Fibroblast of peridontal ligament (primary cell): ENCODE measurements at regions not wholly inside any gene's neighbourhood (a gene's known extent, or its start where the extent isn't known, plus 50 kb on each side); places are given as distances from the start of the nearest gene placed in this dataset.

Source experiments
- DNase-seq: peaks from one replicate; pipeline ENCODE4 v3.0.0-alpha.2; 2010; ENCODE audit errors: extremely low read depth

DNA sequence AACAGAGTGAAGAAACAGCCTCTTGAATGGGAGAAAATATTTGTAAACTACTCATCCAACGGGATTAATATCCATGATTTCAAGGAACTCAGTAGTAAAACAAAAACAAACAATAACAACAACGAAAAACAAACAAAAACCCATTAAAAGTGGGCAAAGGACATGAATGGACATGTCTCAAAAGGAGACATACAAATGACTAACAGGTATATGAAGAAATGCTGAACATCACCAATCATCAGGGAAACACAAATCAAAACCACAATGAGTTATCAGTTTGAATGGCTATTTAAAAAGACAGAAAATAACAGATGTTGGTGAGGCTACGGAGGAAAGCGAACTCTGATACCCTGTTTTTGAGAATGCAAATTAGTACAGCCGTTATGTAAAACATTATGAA lies 224.8 kb upstream of the NRXN1 start:
- DNase-seq, result no peak

DNA sequence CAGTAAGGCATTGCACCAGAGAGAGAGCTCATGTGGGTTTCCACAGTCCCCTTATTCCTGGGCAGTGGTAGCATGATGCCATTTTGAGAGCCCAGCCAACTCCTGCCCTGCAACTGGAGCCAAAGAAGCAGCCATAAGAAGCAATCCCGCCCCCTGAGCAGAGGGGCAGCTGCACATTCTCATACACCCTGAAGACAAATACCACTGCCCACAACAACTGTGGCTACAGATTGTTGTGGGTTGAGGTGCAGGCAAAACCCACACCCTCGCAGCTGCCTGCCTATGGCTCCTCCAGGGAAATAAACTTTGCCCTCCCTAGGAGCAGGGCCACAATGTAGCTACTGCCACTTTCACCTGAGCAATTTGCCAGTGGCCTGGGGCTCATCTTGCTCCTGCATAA lies 219.4 kb upstream of the NRXN1 start:
- no peak for DNase-seq

DNA sequence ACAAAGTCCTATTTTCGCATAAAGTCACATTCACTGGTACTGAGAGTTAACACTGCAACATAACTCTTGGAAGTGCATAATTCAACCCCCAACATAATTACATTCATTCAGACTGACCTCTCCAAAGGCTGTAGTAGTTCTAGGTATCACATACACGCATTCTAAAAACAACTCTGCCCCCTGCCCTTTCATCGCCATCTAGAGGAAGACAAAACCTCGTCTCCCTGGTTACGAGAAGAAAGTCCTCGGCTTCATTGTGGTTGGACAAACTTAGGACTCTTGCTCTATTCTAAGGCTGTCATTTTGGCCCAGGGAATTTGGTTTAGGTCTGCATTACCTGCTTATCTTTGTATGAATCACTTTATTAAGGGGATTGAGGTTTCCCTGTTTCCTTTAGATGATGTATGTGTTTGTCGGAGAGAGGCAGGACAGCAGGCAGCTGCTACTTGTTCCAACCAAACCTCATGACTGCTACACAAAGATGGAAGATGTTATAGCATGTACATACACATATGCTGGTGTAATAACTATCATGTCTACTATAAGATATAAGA lies 215.4 kb upstream of the NRXN1 start:
- no peak for DNase-seq

DNA sequence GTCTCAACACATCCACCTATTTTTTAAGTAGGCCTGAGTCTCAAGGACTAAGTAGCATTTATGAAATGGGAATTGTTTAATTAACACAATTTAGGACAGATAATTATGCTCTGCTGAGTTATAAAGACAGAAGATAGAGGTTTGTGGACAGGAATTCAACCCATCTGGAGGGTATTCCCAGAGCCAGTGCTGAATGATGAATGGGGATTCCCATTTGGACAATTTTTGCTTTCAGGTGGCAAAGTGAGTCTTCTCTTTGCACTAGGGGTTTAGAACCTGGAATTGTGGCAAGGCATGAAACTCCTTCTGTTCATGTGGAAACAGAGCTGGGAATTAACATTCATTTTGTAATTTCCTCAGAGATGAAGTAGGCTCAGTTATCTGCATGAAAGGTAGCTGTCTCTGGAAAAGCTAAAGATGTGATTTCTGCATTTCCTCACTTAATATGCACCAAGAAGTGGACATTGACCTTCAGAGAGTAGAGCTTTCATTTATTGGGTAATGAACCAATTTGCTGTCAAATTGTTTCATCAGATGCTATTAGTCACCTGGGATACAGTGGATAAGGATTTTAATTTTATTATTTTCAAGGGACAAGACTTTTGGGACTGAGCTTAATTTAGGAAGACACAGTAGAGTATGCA lies 212.1 kb upstream of the NRXN1 start:
- no peak for DNase-seq

DNA sequence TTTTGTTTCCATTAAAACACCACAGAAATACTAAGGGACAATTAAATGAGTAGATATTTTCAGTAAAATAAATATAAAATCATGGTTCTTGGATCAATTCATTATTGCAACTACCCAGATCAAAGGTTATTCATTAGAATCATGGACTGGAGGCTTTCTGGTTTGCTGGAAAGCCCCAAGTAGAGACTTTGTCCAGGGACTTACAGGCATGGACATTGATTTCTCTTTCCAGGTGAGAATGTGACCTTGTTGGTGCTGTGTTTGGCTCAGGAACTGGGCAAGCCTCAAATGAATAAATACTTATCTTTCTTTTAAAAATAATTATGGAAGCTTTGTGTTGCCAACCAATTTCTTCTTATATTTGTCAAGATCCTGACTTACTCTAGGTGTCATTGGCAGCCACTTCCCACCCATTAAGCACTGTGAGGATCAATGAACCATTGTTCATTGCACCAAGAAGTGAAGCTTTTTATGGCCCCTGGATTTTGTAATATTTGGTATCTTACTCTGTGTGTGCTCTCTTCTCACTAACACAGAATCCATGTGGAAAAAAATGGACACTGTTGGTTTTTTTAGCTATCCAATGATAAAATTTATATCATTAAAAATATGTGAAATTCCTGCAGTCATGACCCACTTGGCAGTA lies 205.8 kb upstream of the NRXN1 start:
- no peak for DNase-seq

- no peak for DNase-seq
These were observed 200.1 kb upstream of the NRXN1 start for GRCh38 chr2:51232027-51232426.

- DNase-seq, result peak; percentile 38
These were observed 199.1 kb upstream of the NRXN1 start for GRCh38 chr2:51231071-51231470.

- DNase-seq, result no peak
These were observed 193.4 kb upstream of the NRXN1 start for GRCh38 chr2:51225377-51225776.

DNA sequence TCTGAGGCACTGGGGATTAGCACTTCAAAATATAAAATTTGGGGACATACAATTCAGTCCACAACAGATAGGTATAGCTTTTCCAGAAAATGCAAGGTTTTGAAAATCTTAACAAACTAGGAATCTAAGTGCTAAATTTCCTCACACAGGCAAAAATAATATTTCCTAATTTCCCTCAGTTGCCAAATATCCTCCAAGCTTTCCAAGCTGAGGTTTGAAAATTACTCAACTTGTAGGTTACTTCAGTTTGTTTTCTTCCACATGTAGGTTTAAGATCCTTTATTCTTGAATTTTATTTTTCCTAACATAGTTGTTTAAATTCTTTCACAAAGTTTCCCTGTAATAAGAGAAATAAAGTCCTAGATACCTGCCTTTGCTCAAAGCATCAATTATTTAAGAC lies 192.9 kb upstream of the NRXN1 start:
- DNase-seq, result peak; percentile 19

DNA sequence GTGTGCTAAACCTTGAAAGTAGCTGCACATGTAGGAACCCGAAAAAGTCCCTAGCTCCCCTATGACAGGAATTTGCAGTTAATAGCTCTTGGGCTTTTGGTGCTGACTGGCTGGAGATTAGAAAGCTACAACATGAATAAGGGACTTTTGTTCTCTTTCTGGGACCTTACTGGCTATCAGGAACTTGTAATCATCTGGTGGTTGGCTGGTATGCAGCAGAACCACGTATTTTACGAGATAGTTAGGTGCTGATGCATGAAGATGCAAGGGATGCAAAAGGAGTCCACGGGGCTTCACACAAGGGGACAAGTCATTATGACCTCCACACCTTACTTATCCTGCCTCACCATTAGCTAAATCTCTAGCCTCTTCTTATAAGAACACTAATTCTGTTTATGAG lies 190.2 kb upstream of the NRXN1 start:
- no peak for DNase-seq

DNA sequence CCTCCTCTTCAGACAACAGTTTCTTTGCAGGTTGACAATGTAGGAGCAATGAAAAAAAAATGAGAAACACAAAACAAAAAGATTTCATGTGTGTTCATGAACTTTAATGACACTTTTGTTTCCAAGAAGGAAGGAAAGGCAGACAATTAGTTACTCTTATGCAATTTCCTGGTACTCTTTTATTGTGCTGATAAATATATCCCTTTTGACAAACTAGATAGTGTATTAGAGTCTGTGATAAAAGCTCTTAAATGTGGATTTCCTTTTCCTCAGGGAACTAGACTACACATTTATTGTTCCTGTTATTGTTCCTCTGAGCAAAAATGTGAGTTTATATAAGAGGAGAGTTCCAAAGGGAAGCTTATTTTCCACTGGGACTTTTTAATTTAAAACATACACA lies 188.7 kb upstream of the NRXN1 start:
- no peak for DNase-seq

DNA sequence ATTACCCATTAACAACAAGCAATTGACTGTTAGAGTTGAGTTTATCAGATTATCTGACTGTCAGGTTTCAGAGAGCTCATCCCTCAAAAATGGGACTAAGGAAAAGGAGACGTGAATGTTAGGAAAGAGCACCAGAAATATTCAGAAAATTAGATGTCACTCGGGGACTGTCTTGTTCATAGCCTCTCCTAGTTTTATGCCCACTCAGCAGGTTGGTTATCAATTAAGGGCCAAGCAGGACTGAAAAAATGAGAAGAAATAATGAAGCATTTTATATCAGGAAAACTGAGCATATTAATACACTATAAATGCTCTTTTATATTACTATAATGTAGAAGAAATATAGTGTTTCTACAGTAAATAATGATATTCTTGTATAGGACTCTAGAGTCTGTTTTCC lies 188.1 kb upstream of the NRXN1 start:
- no peak for DNase-seq

DNA sequence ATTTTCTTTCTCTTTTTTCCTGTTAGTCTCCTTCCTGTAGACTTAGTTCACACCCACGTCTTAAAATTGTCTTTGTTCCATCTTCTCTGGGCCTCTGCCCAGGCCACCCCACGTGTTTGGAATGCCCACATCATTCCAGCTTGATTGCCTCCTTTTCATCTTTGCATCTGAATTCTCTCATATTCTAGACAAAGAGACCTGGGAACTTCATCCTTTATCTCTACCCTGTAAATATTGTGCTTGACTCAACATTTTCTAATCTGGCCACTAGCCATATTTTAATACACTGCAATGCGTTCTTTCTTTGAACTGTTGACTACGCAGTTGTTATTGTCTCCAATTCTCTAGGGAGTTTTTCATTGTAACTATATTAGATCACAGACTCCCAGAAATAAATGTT lies 187.5 kb upstream of the NRXN1 start:
- peak; percentile 34 for DNase-seq

- no peak for DNase-seq
These were observed 186.1 kb upstream of the NRXN1 start for GRCh38 chr2:51218047-51218446.

DNA sequence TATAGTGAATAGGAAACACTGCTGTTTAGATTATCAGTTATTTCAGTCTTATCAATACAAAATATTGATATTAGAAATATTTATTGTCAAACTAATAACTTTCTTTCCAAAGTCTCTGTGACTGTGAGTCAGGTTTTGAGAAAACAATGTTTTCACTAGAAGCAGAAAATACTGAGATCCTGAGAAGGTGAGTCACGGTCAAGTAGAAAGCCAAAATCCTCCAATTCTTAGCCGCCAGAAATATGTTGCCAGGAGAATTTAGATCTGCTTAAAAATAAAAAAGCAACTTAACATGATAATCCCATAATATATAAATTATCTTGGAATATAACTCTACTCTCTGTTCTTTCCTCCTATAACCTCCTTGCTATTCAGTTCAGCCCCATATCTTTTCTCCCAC lies 181.9 kb upstream of the NRXN1 start:
- no peak for DNase-seq

- DNase-seq, result no peak
These were observed 180.4 kb upstream of the NRXN1 start for GRCh38 chr2:51212374-51212773.

- DNase-seq, result no peak
These were observed 176.6 kb upstream of the NRXN1 start for GRCh38 chr2:51208521-51208920.

GRCh38 chr2:51201295-51201694 lies 169.4 kb upstream of the NRXN1 start:
- DNase-seq, result no peak

- DNase-seq, result no peak
These were observed 162.7 kb upstream of the NRXN1 start for GRCh38 chr2:51194656-51195055.

GRCh38 chr2:51170273-51170672 lies 138.3 kb upstream of the NRXN1 start:
- no peak for DNase-seq

DNA sequence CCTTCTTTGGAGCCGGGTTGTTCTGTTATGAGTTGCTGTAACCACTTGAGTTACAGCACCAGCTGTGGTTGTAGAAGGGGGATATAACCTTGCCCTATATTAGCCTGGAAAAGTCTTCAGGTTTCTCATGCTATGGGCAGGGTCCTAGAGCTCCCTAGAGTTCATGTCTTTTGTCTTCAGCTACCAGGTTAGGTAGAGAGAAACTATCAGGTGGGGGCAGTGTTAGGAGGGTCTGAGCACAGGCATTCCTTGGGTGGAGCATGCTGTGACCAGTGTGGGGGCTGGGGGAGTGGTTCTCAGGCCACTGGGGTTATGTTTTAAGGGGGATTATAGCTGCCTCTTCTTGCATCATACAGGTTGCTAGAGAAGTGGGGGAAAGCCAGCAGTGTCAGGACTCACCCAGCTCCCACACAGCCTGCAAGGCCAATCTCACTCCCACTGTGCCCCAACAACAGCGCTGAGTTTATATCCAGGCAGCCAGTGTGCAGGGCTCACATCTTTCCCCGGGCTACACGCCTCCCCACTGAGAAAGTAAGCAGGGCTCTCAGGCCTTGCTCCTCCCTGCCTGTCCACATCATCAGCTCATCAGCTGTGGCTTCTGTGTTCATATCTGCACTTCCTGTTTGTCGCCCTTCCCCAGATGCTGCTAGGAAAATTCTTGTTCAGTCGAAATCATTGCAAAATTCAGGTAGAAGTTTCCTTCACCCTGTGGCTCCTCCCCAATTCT lies 133.8 kb upstream of the NRXN1 start:
- no peak for DNase-seq

DNA sequence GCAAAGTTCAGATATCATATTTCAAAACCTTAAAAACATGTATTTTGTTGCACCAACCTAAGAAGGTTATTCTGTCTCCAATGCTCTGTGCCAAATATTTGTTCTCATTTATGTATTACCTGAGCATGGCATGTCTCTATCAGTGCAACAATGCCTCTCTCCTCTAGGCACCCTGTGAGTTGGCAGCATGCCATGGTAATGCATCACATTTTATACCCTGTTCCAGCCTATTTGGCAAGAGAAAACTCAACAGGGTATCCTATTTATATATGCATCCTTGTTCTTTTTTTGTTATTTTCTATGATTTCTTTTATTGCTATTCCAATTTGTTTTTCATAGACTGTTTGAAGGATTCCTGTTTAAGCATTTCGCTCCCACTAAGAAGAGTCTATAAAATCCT lies 126.3 kb upstream of the NRXN1 start:
- no peak for DNase-seq

GRCh38 chr2:51153236-51153635 lies 121.3 kb upstream of the NRXN1 start:
- no peak for DNase-seq
